Astrocyte of the cerebellum (primary cell): ENCODE measurements at regions not wholly inside any gene's neighbourhood (a gene's known extent, or its start where the extent isn't known, plus 50 kb on each side); places are given as distances from the start of the nearest gene placed in this dataset.
"Not testable (repeated sequence)": the region's sequence is repeated elsewhere in the genome, so short reads cannot be mapped to it uniquely, and the experiment has no call there.

Experiments used
- DNase-seq: peaks from one replicate; pipeline ENCODE4 v3.0.0-alpha.2; 2011; ENCODE audit warnings: low read depth
- H3K4me3 ChIP-seq: 2 replicates; pipeline ENCODE4 v1.5.1; 2011; ENCODE audit warnings: mild to moderate bottlenecking, low read depth, low read length, moderate library complexity
- CTCF ChIP-seq: IDR thresholded peaks from 2 replicates; pipeline ENCODE4 v1.5.1; 2012; ENCODE audit warnings: low read length, low read depth, moderate library complexity, mild to moderate bottlenecking; ENCODE audit errors: missing control alignments
- in situ Hi-C: cut with HindIII; loops from 2 replicates; pipeline ENCODE4 v1.10.0; 2017; ENCODE audit warnings: low sequenced_read_pairs

DNA sequence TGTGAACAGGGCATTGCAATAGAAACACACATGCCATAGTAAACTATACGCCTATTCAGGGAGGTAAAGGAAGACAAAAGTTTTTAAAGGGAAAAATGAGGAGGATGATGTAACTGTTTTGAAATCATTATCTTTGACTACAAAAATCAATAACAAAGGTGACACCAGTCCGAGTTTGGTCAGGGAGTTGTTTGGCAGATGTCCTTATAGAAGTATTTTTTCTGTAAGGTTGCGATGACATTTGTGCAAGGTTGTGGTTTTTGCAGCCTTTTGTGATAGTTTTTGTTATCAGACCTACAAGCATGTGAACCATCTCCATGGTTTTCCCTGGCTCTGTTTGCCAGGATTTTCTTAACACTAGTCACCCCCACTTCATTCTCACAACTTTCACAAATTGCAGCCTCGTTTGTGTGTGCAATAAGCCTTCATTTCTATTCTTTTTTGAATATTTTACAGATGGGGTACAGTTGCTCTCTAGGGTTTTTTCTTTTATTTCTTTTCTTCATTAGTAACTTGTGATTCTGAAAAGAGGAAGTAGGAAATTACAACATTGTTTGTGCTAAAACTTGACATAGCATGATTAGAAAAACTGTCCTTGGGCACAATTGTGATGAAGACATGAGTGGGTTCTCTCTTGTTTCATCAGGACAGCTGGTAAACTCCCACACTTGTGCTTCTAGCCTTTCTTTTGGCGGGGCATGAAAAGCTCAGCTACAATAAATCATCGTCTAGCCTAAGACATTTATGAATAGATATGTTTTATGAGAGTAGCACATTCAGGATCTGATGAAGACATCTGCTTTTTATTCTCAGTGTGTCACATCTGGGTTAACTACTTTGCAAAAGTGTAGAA, 60.2 kb upstream of the PNPLA4 start:
- TF ChIP-seq CTCF, result no peak
- in situ Hi-C loops, result no loop called here
- no peak overlapping the region for H3K4me3 ChIP-seq
- no peak for DNase-seq

- in situ Hi-C loops, DNase-seq, H3K4me3 ChIP-seq: not testable (repeated sequence)
Observed at GRCh38 chrX:7986738-7987137, 59.5 kb upstream of the PNPLA4 start.

GRCh38 chrX:7985568-7985967, 58.4 kb upstream of the PNPLA4 start:
- peak; percentile 22 for DNase-seq
- H3K4me3 ChIP-seq, result no peak overlapping the region
- in situ Hi-C loops, result no loop called here
- no peak for TF ChIP-seq CTCF

DNA sequence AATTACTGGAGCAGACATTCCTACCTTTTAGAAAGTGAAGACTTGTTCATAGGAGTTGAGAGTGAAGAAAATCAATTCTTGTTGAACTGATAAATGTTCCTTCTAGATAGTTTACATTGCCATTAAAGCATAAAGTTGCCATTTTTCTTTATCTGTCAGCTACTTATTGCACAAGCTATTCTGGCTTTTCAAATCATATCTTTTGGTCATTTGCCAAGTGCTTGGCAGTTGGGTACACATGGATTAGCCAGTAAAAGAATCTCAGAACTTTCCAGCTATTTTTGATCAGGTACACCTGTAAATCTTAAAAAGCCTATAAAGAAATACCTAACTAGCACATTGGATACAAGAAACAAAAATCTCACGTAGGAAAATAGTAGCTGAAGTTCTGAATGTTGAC, 56.4 kb upstream of the PNPLA4 start:
- TF ChIP-seq CTCF, result no peak
- in situ Hi-C loops, result no loop called here

More for the DNA sequence above, 56.4 kb upstream of the PNPLA4 start:
- H3K4me3 ChIP-seq, result no peak overlapping the region
- no peak for DNase-seq
